Head of caudate nucleus (tissue), 42 donors: ENCODE measurements at regions not wholly inside any gene's neighbourhood (a gene's known extent, or its start where the extent isn't known, plus 50 kb on each side); places are given as distances from the start of the nearest gene placed in this dataset.

Source experiments
- DNase-seq, 42 donors: peaks; one replicate each; pipeline versions ENCODE4 v3.0.0 to v3.0.0-alpha.2; 2020 to 2021; ENCODE audit warnings: mixed read lengths in 7 of 42
- intact Hi-C: fragments of 100-400 bp; cut with DNase I; formaldehyde crosslinking; loops from one replicate; pipeline ENCODE4 v1.15.0; 2022

DNA sequence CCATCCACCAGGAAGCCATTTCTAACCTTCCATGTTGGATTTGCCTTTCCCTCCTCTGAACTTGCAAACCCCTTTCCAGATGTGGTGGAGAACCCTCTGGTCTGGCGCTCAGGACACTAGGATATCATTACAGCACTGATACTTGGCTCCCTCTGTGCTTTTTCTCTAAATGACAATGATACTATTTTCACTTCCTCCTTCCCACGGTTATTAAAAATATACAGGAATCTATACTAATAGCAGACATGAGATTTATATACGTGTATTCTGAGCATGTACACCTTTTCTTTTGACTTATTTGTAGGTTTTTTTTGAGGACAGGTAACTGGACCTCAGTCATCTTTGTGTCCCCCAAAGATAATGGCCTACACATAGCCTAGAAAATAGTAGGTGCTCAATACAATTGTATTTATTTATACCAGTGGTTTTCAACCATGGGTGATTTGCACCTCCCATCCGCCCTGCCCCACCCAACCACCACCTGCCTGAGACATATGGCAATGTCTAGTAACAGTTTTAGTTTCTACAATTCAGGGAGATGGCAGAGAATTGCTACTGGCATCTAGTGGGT lies 60.4 kb upstream of the PLAC8 start:
- intact Hi-C loops: no loop called here
- no peak for DNase-seq

DNA sequence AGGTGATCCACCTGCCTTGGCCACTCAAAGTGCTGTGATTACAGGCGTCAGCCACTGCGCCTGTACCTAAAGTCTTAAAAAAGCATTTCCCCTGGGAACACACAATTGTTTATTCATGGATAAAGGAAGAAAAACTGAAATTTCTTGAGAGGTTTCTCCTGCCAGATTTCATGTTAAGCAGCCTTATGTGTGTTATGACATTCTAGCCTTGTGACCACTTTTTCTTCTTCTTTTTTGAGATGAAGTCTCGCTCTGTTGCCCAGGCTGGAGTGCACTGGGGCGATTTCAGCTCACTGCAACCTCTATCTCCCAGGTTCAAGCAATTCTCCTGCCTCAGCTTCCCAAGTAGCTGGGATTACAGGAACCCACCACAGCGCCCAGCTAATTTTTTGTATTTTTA lies 57.8 kb upstream of the PLAC8 start:
- intact Hi-C loops: no loop called here
- no peak for DNase-seq

DNA sequence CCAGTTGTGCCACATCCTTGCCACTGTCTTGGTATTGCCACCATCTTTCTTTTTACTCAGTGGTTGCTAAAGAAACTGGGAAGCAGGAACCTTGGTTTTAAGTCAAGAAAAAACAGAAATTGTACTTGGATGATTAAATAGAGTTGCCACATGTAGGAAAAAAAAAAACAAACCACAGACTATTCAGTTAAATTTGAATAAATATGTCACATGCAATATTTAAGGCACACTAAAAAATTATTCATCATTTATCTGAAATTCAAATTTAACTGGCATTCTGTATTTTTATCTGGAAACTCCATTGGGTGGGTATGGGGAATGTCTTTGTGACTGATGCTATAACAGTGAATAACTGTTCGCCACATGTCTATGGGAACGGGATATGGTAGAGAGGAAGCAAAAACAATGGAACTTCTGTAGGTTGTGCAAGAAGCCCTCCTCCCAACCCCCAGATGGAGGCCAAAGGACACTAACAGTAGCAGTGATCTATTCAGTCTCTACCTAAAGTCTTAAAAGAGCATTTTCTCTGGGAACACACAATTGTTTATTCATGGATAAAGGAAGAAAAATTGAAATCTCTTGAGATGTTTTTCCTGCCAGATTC lies 57.0 kb upstream of the PLAC8 start:
- no peak for DNase-seq
- intact Hi-C loops: no loop called here

DNA sequence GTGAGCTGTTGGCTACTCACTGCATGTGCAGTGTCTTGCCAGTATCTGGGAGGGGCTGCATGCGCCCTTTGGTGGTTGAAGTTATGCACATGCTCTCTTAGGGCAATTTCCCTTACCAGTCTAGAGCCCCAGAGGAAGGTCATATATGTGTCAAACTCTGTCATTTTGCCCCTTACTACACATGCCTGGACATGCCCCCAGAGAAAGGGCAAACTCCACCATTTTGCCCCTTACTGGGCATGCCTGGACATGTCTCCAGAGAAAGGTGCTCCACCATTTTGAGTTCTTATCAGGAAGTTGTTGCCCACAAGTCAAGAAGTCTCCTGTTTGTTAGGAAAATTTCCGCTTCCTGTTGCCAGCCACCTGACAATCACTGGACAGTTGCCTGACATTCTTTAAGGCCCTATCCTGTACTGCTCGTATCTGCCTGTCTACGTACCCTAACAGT lies 56.4 kb upstream of the PLAC8 start:
- DNase-seq: no peak
- intact Hi-C loops: no loop called here
